Hippocampal formation (tissue), 2 donors: ENCODE measurements at regions not wholly inside any gene's neighbourhood (a gene's known extent, or its start where the extent isn't known, plus 50 kb on each side); places are given as distances from the start of the nearest gene placed in this dataset.

ENCODE experiments used
- DNase-seq, 2 donors: peaks; one replicate each; lab custom pipeline; 2025; lab: John Stamatoyannopoulos, UW

GRCh38 chr6:25224242-25224641 is 54.9 kb upstream of the CARMIL1 start:
- DNase-seq = no peak

DNA sequence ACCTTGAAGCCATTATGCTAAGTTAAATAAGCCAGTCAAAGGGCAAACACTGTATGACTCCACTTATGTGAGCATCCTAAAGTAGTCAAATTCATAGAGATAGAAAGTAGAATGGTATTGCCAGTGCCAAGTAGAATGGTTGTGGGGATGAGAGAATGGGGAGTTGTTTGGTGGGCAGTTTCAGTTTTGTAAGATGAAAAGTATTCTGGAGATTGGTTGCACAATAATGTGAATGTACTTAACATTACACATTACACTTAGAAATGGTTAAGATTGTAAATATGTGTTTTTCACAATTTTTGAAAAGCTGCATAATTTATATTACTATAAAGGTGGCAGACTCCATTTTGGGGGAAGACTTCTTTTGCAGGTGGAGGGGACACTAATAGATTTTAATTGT is 51.3 kb upstream of the CARMIL1 start:
- DNase-seq = no peak
